ENCODE measurements at regions not wholly inside any gene's neighbourhood (a gene's known extent, or its start where the extent isn't known, plus 50 kb on each side); places are given as distances from the start of the nearest gene placed in this dataset.

DNA sequence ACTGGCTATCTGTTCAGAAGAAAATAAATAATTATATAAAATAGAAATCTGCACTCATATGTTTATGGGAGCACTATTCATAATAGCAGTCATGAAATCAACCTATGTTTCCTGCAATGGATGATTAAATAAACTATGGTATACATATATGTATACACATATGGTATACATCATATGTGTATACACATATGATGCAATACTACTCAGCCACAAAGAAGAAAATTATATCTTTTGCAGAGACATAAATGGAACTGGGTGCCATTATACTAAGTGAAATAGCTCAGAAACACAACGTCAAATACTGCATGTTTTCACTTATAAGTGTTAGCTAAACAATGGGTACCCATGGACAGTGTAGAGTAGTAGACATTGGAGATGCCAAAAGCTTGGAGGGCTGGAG is 381.2 kb upstream of the LRFN5 start:
- TF ChIP-seq CTCF (IDR thresholded peaks at IDR 0.05 in 8 of 11, conservative IDR thresholded peaks at IDR 0.05 in 3 of 11): no peak
- no peak for TF ChIP-seq POLR2AphosphoS5 (IDR thresholded peaks at IDR 0.05)
- no peak for TF ChIP-seq POLR2A (IDR thresholded peaks at IDR 0.05)
